ENCODE measurements at regions not wholly inside any gene's neighbourhood (a gene's known extent, or its start where the extent isn't known, plus 50 kb on each side); places are given as distances from the start of the nearest gene placed in this dataset.
"Not testable (repeated sequence)": the region's sequence is repeated elsewhere in the genome, so short reads cannot be mapped to it uniquely, and the experiment has no call there.

GRCh38 chr20:26373066-26373465, 676.4 kb upstream of the ZNF337 start:
- not testable (repeated sequence) for H3K27ac ChIP-seq (ENCODE audit: low read length); DNase-seq; H3K4me3 ChIP-seq (ENCODE audit: low read length); H3K4me1 ChIP-seq (ENCODE audit: control insufficient read depth, insufficient read depth, low read length); H3K27me3 ChIP-seq (ENCODE audit: control insufficient read depth, insufficient read depth, low read length); H3K36me3 ChIP-seq (ENCODE audit: control insufficient read depth, insufficient read depth, low read length)
- WGBS (ENCODE audit: insufficient coverage), result no CpG with 5 or more reads among the region's 3 CpGs
- H3K9me3 ChIP-seq (replicated peaks; ENCODE audit: control insufficient read depth, low read depth, low read length), result peaks cover 12% of the 10 kb centered on the region

GRCh38 chr20:26354511-26354910, 657.9 kb upstream of the ZNF337 start:
- no peak for DNase-seq
- Histone ChIP-seq H3K4me3 (ENCODE audit: low read length) (no peak overlapping the region), H3K36me3 (ENCODE audit: control insufficient read depth, insufficient read depth, low read length) (no peaks in the 10 kb centered on the region), H3K4me1 (ENCODE audit: control insufficient read depth, insufficient read depth, low read length) (no peaks in the 10 kb centered on the region), H3K9me3 (replicated peaks; ENCODE audit: control insufficient read depth, low read depth, low read length) (peaks cover 6% of the 10 kb centered on the region), H3K27me3 (ENCODE audit: control insufficient read depth, insufficient read depth, low read length) (no peaks in the 10 kb centered on the region), H3K27ac (ENCODE audit: low read length) (no peak overlapping the region)
- WGBS (ENCODE audit: insufficient coverage), result no CpG with 5 or more reads among the region's 2 CpGs

- Histone ChIP-seq H3K36me3 (ENCODE audit: control insufficient read depth, insufficient read depth, low read length) (no peaks in the 10 kb centered on the region), H3K9me3 (replicated peaks; ENCODE audit: control insufficient read depth, low read depth, low read length) (peaks cover 7% of the 10 kb centered on the region), H3K27ac (ENCODE audit: low read length) (no peak overlapping the region), H3K4me1 (ENCODE audit: control insufficient read depth, insufficient read depth, low read length) (no peaks in the 10 kb centered on the region), H3K4me3 (ENCODE audit: low read length) (no peak overlapping the region), H3K27me3 (ENCODE audit: control insufficient read depth, insufficient read depth, low read length) (no peaks in the 10 kb centered on the region)
- no peak for DNase-seq
- WGBS (ENCODE audit: insufficient coverage), result no CpG with 5 or more reads among the region's 4 CpGs
Observed at GRCh38 chr20:26347396-26347795, 650.7 kb upstream of the ZNF337 start.

GRCh38 chr20:26340460-26341065, 643.9 kb upstream of the ZNF337 start:
- not testable (repeated sequence) for H3K9me3 ChIP-seq (replicated peaks; ENCODE audit: control insufficient read depth, low read depth, low read length)

GRCh38 chr20:26324177-26324576, 627.5 kb upstream of the ZNF337 start:
- DNase-seq, result no peak
- Histone ChIP-seq H3K27ac (ENCODE audit: low read length) (no peak overlapping the region), H3K4me1 (ENCODE audit: control insufficient read depth, insufficient read depth, low read length) (no peaks in the 10 kb centered on the region), H3K4me3 (ENCODE audit: low read length) (no peak overlapping the region), H3K27me3 (ENCODE audit: control insufficient read depth, insufficient read depth, low read length) (no peaks in the 10 kb centered on the region), H3K36me3 (ENCODE audit: control insufficient read depth, insufficient read depth, low read length) (no peaks in the 10 kb centered on the region), H3K9me3 (replicated peaks; ENCODE audit: control insufficient read depth, low read depth, low read length) (peaks cover 4% of the 10 kb centered on the region)
- WGBS (ENCODE audit: insufficient coverage), result no CpG with 5 or more reads among the region's 5 CpGs

More at GRCh38 chr20:26340460-26341065, 643.9 kb upstream of the ZNF337 start:
- WGBS (ENCODE audit: insufficient coverage), result no CpG with 5 or more reads among the region's 6 CpGs
- H3K36me3 ChIP-seq (ENCODE audit: control insufficient read depth, insufficient read depth, low read length); H3K4me3 ChIP-seq (ENCODE audit: low read length); DNase-seq; H3K4me1 ChIP-seq (ENCODE audit: control insufficient read depth, insufficient read depth, low read length); H3K27me3 ChIP-seq (ENCODE audit: control insufficient read depth, insufficient read depth, low read length); H3K27ac ChIP-seq (ENCODE audit: low read length): not testable (repeated sequence)

- WGBS (ENCODE audit: insufficient coverage), result no CpG with 5 or more reads among the region's 6 CpGs
- Histone ChIP-seq H3K27me3 (ENCODE audit: control insufficient read depth, insufficient read depth, low read length) (no peaks in the 10 kb centered on the region), H3K4me1 (ENCODE audit: control insufficient read depth, insufficient read depth, low read length) (no peaks in the 10 kb centered on the region), H3K27ac (ENCODE audit: low read length) (no peak overlapping the region), H3K9me3 (replicated peaks; ENCODE audit: control insufficient read depth, low read depth, low read length) (peaks cover 3% of the 10 kb centered on the region), H3K4me3 (ENCODE audit: low read length) (no peak overlapping the region), H3K36me3 (ENCODE audit: control insufficient read depth, insufficient read depth, low read length) (no peaks in the 10 kb centered on the region)
- no peak for DNase-seq
Observed at GRCh38 chr20:26315054-26315453, 618.4 kb upstream of the ZNF337 start.

- H3K9me3 ChIP-seq (replicated peaks; ENCODE audit: control insufficient read depth, low read depth, low read length); H3K4me1 ChIP-seq (ENCODE audit: control insufficient read depth, insufficient read depth, low read length); H3K27me3 ChIP-seq (ENCODE audit: control insufficient read depth, insufficient read depth, low read length); H3K36me3 ChIP-seq (ENCODE audit: control insufficient read depth, insufficient read depth, low read length); H3K4me3 ChIP-seq (ENCODE audit: low read length); DNase-seq; H3K27ac ChIP-seq (ENCODE audit: low read length): not testable (repeated sequence)
- no CpG with 5 or more reads among the region's 3 CpGs for WGBS (ENCODE audit: insufficient coverage)
Observed at GRCh38 chr20:26309720-26310119, 613.1 kb upstream of the ZNF337 start.

GRCh38 chr20:26308961-26309360, 612.3 kb upstream of the ZNF337 start:
- no peaks in the 10 kb centered on the region for H3K27me3 ChIP-seq (ENCODE audit: control insufficient read depth, insufficient read depth, low read length)
- peaks cover 4% of the 10 kb centered on the region for H3K9me3 ChIP-seq (replicated peaks; ENCODE audit: control insufficient read depth, low read depth, low read length)
- H3K4me1 ChIP-seq (ENCODE audit: control insufficient read depth, insufficient read depth, low read length), result no peaks in the 10 kb centered on the region
- H3K4me3 ChIP-seq (ENCODE audit: low read length), result no peak overlapping the region
- no peak for DNase-seq
- no peak overlapping the region for H3K27ac ChIP-seq (ENCODE audit: low read length)
- no peaks in the 10 kb centered on the region for H3K36me3 ChIP-seq (ENCODE audit: control insufficient read depth, insufficient read depth, low read length)
- no CpG with 5 or more reads among the region's 2 CpGs for WGBS (ENCODE audit: insufficient coverage)

GRCh38 chr20:26295006-26295405, 598.4 kb upstream of the ZNF337 start:
- Histone ChIP-seq H3K27ac (ENCODE audit: low read length) (no peak overlapping the region), H3K27me3 (ENCODE audit: control insufficient read depth, insufficient read depth, low read length) (no peaks in the 10 kb centered on the region), H3K9me3 (replicated peaks; ENCODE audit: control insufficient read depth, low read depth, low read length) (peaks cover 4% of the 10 kb centered on the region), H3K4me3 (ENCODE audit: low read length) (no peak overlapping the region), H3K4me1 (ENCODE audit: control insufficient read depth, insufficient read depth, low read length) (no peaks in the 10 kb centered on the region), H3K36me3 (ENCODE audit: control insufficient read depth, insufficient read depth, low read length) (no peaks in the 10 kb centered on the region)
- no CpG with 5 or more reads among the region's 5 CpGs for WGBS (ENCODE audit: insufficient coverage)
- no peak for DNase-seq

GRCh38 chr20:26288379-26289061, 591.9 kb upstream of the ZNF337 start:
- H3K36me3 ChIP-seq (ENCODE audit: control insufficient read depth, insufficient read depth, low read length); H3K27ac ChIP-seq (ENCODE audit: low read length); H3K9me3 ChIP-seq (replicated peaks; ENCODE audit: control insufficient read depth, low read depth, low read length); H3K4me3 ChIP-seq (ENCODE audit: low read length); DNase-seq; H3K4me1 ChIP-seq (ENCODE audit: control insufficient read depth, insufficient read depth, low read length); H3K27me3 ChIP-seq (ENCODE audit: control insufficient read depth, insufficient read depth, low read length): not testable (repeated sequence)
- no CpG with 5 or more reads among the region's 7 CpGs for WGBS (ENCODE audit: insufficient coverage)

Data from muscle of leg (tissue), 3 donors.